ENCODE measurements at regions not wholly inside any gene's neighbourhood (a gene's known extent, or its start where the extent isn't known, plus 50 kb on each side); places are given as distances from the start of the nearest gene placed in this dataset.

DNA sequence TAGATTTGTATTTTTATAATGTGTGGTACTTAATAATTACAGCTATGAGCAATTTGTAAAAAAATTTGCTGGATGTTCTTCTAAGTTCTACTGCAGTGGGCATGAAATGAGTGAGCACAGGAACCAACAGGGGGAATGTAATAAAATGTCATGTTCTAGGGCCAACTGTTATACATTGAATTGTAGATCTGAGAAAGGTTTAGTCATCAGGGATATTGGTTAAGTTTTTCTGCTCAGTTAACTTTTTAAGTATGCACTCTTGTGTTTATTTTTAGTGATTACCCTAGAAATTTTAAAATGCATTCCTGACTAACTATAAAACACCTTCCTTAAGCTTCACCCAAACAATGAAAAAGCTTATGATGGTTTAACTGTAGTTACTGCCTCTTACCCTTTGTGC lies 101.8 kb downstream of the CAND1 start:
- DNase-seq (ENCODE audit: low spot score), result no peak

DNA sequence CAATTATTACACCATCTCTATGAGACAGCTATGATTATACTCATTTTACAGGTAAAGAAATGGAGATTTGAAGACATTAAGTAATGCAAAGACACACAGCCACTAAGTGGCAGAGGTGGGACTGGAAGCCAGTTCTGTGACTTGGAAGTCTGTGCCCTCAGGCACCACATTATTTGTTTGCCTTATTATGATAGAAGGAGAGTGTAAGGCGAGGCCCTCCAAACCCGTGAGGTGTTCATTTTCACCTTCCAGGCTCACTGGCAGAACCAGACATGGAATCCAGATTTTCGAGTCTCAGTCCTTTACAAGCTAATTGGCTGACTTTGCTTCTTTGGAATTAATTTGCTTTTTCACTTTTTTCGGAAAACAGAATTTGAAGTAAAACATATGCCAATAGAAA lies 107.9 kb downstream of the CAND1 start:
- DNase-seq (ENCODE audit: low spot score), result no peak

DNA sequence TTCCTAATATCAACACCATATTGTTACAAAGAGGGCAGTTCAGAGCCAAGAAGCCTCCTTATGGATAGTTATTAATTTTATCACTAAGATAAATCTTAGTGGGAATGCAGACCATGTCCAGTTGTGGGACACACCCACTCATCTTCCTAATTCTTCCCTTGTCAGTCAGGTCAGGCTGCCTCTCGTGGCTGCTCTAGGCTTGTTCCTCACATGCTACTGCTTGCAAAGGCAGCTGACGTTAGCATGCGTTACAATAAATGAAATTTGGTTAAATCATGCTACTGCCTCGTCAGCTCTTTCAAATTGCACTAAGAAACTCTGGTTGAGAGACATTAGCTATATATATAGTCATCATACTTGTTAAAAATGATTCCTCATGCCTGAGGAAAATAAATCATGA lies 108.4 kb downstream of the CAND1 start:
- DNase-seq (ENCODE audit: low spot score), result no peak

DNA sequence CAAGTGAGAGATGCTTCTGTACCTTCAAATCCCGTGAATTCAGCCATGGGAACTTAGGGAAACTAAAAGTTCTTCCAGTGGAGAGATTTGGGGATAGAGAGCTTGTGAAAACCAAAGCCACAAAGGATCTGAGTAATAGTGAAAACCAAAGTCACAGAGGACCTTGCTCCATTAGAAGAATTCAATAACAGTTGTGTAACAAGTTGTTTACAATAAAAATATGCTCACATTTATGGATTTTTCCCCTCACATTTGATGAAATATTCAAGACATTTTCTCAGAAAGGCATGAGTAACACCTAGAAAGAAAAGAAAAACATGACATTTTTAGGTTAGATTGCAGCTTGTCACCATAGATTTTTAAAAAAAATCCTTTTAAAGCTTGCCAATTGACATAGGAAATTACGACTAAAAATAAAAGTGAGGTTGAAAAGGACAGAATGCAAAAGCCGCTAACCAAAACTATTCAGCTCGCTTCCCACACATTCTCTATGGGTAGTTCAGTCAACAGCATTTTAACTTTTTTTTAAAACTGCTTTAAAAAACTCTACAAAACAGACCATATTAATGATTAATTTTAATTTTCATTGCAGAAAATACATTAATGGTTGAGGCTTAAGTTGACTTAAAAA lies 113.2 kb downstream of the CAND1 start:
- no peak for DNase-seq (ENCODE audit: low spot score)

DNA sequence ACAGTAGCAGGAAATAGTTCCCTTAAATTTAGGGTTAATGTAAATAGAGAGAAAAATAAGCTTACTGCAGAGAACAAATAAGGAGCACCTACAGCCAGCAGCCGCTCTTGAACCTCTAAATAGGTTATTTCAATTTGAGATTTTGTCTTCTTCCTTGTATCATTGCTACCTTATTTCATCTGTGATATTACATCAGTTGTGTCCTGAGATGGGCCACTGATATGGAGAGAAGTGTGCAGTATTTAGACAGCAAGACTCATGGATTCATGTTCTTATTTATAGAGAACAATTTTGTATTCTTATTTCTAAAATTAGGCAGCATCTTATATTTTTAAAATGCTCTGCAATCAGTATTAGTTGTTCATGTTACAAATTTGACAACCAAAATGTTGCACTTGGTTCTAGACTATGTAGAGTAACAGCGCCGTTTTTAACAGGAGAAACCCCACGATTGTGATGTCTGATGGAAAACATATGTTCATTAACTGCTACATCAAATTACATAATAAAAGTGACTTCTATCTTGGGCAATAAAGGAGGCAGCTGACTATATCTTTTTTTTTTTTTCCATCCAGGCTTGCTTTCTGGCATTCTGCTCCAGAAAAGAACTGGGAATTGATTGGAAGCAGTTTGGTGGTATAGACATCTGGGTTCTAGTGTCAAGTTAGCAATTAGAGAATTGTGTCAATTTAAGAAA lies 117.9 kb downstream of the CAND1 start:
- DNase-seq (ENCODE audit: low spot score), result no peak

DNA sequence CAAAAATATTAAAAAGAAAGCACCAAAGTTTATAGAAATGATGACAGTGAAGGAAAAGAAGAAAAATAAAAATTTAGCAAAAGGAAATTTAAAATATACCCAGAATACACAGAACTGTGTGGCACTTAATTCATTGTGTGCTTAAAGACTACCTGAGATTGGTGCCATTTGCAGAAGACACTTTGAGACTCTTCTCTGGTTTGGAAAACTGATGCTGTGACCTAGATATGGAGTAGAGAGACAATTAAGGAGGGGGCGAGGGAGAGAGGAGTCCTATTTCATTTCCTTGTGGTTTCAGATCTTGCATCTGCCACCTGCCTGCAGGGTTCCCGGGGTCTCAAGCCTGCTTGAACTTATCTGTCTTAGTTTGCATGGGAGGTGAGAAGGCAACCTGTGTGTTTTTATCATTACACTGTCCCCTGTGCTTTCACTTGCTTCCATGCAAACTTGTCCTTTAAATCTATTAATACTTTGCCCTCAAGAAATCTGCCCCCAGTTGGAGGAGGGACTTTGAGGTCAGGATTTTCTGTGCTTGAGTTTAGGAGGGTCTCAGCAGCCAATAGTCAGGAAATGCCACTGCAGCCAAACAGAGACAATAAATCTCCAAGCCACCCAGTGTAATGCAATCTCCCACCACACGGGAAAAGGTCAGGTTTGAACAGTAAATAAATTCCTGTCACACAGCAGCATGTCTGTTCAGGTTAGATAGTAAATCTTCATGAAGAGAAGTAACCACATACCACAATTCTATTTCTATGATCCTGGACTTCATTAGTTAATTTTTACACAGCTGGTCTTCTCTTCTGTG lies 119.4 kb downstream of the CAND1 start:
- DNase-seq (ENCODE audit: low spot score), result no peak

DNA sequence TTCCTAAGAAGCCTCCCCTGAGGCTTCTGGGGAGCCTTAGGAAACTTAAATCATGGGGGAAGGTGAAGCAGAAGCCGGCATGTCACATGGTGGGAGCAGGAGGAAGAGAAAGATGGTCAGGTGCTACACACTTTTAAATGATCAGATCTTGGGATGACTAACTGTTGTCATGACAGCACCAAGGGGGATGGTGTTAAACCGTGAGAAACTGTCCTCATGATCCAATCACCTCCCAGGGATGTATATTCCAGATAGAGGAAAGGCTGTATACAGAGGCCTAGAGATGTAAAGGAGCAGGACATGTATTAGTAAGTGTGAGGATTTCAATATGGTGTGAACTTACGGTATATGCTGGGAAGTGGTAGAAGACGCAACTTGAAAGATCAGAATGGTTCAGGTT lies 121.1 kb downstream of the CAND1 start:
- no peak for DNase-seq (ENCODE audit: low spot score)

DNA sequence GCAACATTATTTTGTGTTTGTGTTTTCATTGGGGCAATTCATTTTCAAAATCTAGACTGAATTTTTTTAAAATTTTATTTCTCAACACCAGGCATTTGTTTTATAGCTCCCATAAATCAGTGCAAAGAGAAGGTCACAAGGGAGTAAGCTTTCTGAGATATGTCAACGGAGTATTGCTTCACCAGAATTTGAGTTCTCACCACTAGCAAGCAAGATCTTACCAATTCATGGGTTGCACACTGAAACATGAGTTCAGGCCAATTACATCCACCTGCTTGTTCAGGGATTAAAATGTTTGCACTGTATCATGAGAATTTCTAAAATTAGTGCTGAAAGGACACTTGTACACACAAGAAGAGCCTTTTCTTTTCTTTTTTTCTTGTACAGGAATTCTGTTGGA lies 121.9 kb downstream of the CAND1 start:
- DNase-seq (ENCODE audit: low spot score), result no peak

DNA sequence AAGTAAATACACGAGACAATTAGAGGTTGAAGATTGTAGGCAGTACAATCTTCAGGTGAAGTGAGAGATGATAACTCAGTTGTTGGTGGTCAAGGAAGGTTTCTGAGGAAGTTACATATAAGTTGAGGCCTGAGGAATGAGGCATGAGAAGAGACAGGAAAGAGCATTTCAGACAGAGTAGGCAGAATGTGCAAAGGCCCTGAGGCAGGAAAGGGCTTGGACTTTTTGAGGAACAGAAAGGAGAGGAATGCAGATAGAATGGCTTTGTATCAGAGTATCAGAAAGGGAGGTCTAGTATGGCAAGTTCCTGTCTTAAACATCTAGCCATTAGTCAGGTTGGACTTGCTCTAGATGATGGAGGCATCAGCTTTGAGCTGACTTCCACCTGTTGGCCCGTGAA lies 122.5 kb downstream of the CAND1 start:
- DNase-seq (ENCODE audit: low spot score), result no peak

DNA sequence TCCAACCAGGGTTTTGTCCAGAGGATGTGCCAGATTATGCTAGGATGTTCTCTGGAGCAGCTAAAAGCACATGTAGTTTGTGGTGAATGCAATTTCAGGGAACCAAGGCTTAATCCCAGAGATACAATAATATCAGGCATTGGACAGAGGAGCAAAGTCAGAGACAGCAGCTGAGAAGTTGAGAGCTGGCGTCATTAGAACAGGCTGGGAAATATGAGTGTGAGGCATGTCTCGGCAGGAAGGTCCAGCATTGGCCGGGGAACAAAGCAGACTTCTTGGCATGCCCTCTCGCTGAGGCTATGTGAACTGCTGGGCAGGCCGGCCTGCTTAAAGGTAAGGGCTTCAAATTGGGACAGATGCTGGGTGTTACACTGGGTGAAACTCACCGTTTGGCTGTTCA lies 125.4 kb downstream of the CAND1 start:
- DNase-seq (ENCODE audit: low spot score), result peak; percentile 19

DNA sequence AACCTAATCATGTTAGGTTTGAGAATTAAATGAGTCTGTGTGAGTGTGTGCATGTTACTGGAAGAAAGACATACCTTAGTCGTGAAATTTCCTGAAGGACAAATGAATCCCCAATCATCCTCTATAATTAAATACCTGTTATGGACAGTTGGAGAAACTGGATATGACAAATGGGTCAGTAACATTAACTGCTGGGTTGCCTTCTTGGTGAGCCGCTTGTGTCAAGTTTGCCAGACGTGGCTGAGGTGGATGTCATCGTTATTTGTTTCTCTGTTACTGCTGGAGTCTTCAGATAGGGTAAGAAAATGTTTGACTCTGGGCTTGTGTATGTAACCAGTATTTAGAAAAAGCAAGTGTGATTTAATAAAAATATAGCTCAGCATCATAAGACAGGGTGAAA lies 131.6 kb downstream of the CAND1 start:
- no peak for DNase-seq (ENCODE audit: low spot score)

DNA sequence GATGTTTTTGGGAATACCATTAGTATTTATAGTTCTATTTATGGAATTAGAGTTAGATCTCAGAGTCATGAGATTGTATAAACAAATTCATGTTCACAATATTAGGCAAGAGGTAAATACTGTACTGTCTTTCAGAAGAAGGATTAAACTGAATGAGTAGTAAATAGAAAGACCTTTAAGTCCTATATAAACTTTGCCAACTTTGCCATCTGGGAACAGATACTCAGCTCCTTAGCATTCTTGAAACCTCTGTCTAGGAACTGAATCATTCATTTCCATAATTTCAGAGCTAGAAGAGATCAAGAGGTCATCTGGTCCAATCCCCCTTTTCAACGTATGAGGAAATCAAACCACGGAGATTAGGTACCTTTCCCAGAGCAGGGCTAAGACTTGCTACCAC lies 141.1 kb downstream of the CAND1 start:
- DNase-seq (ENCODE audit: low spot score), result no peak

DNA sequence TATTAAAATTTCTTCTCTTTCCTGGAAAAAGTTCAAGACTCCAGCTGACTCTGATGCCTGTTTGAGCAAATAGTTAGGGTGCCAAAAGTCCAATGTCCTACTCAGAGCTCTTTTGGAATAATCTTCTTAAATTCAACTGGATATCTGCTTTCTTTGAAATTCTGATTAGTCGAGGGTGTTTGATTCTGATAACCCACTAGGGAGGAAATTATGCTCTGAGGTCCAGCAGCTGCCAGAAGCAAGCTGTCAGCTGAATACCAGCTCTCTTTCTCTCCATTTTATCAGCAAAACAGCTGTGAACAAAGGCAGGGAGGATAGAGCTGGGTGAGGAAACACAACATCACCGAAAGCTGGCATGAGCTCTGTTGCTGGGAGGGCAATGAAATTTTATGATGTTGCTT lies 141.5 kb downstream of the CAND1 start:
- DNase-seq (ENCODE audit: low spot score), result no peak

DNA sequence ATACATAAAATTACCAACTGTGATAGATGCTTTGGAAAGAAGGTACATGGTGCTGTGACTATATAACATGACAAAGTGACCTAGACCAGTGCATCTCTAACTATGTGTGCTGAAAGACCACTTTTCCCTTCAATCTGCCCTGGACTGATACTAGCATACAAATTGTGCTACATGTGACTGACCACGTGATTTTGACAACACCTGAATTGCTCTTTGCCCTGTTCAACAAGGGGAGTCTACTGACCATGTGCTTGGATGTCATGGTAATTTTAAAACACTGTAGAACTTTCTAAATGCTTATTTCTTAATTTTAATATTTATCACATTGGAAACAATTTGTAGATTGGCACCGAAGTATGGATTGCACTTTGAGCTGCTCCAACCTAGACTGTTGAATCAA lies 142.4 kb downstream of the CAND1 start:
- no peak for DNase-seq (ENCODE audit: low spot score)

DNA sequence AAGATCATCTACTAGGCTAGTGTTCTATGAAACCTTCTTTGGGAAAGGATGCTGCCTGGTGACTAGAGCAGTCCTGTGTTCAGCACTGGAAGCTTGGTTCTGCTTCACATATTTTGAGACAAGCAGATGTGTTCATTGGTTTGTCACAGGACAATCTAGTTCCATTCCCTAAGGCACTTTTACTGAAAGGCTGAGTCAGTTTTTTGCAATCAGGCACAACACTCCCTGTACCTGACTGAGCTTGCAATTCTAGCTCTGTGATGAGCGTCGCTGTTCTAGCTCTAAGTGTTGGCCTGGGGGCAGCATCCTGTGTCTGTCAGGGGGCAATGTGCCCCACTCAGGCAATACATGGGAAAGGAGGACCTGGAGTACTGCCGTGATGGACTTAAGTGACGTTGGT lies 144.4 kb downstream of the CAND1 start:
- DNase-seq (ENCODE audit: low spot score), result no peak

DNA sequence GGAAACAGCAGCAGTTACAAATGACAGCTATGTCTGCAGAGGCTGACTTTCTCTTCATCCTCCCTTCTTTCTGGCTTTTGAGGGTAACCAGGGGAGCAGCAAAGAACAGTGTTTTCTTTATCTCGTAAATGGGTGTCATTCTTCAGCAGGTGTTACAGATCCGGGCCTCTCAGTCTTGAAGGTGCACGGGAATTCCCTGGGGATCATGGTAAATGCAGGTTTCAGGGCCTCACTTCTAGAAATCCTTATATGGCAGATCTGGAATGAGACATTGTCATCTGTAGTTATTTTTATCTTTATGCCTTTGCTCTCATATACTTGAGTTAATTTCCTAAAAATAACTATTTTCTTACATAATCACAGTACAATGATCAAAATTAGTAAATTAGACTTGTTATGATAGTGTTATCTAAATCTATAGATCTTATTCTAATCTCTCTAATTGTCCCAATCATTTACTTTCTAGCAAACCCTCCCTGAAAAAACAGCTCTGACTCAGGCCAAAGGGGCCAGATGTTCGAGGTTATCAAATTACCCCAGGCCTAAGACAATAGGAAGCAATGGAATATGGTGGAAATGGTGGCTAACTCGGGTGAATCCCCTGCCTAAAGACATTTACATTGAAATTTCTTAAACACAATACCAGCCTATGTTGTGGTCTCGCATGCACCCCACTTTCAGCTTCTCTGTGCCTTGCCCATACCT lies 145.0 kb downstream of the CAND1 start:
- DNase-seq (ENCODE audit: low spot score), result no peak

DNA sequence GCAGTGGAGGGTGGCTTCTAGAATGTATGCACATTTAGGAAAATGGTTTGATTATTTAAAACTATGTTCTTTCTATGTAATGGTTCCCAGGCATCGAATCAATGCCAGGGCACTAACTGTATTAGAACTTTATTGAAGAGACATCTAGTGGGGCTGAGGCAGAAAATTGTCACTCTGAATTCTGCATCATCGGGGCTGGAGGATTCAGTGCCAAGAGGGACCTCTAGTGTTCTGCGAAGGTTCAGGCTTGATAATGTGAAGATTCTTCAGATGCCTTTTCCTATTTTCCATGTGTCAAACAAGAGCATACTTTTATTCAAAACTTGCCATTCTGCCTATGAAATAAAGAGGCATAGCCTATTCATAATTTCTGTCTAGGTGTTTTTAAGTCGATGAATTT lies 146.3 kb downstream of the CAND1 start:
- peak; percentile 82 for DNase-seq (ENCODE audit: low spot score)

DNA sequence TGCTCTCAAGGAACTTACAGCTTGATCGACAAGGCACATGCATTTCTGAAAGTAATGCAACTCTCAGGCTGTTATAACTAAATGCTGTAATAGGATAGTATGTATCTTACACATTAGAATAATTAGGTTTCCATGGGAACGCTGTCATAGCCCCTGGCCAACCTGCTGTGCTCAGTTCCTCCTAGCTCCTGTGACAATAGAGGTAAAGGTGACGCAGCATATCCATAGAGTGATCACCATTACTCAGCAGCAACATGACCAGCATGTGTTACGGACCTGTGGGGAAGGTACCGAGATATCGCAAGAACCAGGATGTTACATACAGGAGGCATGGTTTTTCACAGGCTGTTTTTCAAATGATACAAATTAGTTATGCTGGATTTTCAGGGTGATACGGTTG lies 150.7 kb downstream of the CAND1 start:
- no peak for DNase-seq (ENCODE audit: low spot score)

DNA sequence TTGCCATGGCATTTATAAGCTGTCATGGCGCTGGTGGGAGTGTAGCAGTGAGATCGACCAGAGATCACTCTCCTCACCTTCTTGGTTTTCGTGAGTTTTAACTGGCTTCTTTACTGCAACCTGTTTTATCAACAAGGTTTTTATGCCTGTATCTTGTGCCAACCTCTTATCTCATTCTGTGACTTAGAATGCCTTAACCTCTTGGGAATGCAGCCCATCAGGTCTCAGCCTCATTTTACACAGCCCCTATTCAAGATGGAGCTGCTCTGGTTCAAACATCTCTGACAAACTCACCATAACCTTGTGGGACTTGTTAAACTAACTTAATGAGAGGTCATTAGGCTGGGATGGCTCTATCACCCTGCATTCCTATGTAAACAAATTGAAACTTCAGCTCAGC lies 151.3 kb downstream of the CAND1 start:
- no peak for DNase-seq (ENCODE audit: low spot score)

DNA sequence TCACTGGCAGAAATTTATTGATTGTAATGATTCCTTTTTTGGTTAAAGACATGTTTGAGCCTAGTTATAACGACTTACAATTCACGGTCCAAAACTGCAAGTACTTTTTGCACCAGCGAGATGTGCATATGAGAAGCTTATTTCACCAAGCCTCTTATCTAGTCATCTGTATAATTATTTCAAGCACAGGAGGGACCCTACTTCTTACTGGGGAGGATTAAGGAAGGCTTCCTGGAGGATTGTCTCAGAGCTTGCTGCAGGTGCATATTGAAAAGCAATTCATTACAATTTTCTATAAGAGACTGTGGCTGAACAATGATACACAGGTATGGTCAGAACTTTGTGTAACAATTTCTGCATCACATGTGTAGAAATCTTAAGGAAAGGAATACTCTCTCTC lies 152.9 kb downstream of the CAND1 start:
- DNase-seq (ENCODE audit: low spot score), result no peak

DNA sequence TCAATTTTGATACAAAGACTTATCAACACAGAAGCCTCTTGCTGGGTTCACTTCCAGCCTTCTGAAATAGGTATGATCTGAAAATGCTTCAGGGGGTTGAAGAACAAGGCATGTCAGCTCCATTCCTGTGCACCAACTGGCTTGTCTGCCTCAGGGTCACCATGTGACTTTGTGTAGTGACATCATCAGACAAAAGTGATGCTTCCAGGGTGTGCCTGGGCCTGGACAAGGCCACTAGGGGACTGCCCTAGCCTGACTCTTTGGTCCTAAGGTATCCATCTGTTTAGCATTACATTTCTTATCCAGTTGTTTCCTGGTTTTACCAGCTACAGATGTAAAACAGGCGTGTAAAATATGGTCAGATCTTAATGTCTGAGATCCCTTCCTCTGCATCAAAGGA lies 155.6 kb downstream of the CAND1 start:
- DNase-seq (ENCODE audit: low spot score), result no peak

DNA sequence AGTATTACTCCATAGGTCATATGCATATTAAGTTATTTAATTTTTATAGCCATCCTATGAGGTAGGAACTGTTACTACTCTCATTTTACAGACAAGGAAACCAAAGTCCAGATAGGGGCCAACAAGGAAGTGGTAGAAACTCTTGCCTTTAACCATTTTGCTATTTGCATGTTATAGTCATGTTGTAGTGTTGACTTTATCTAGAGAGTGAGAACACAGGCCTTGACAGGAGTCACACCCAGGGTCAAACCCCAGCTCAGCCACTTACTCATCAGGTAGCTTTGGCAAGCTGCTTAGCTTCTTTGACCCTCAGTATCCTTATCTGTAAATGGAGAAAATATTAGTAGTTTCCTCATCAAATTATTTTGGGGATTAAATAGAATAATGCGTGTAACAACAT lies 156.2 kb downstream of the CAND1 start:
- DNase-seq (ENCODE audit: low spot score), result no peak

DNA sequence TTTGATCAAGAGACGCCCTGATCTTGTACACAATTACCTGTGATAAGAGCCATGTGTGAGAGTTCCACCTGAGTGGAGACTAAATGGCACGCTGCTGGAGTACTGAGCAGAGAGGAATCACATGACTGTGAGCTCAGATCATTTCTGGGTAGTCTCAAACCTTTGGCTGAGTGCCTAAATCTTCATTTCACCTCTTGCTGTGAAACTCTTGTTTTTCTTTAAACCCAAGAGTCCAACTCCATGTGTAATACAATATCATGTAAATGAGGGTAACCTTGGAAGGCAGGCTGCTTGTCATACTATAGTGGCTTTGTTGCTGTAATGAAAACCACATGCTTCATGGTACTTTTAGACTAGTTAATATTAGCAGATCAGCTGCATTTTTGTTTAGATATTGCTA lies 156.9 kb downstream of the CAND1 start:
- no peak for DNase-seq (ENCODE audit: low spot score)

All from pons (tissue), 1 donor.